GM12801 (cell line): ENCODE measurements at regions not wholly inside any gene's neighbourhood (a gene's known extent, or its start where the extent isn't known, plus 50 kb on each side); places are given as distances from the start of the nearest gene placed in this dataset.

Experiments
- CTCF ChIP-seq: IDR thresholded peaks from one replicate; pipeline ENCODE4 v1.5.1; 2011; ENCODE audit warnings: control low read depth; ENCODE audit not compliant: insufficient read length; ENCODE audit errors: extremely low read depth

- no peak for TF ChIP-seq CTCF
These were observed 320.9 kb upstream of the CCDC179 start for GRCh38 chr11:23181022-23181807.

GRCh38 chr11:23192256-23192655, 332.0 kb upstream of the CCDC179 start:
- no peak for TF ChIP-seq CTCF

GRCh38 chr11:23201936-23202522, 341.8 kb upstream of the CCDC179 start:
- TF ChIP-seq CTCF = no peak

- no peak for TF ChIP-seq CTCF
These were observed 342.3 kb upstream of the CCDC179 start for GRCh38 chr11:23202611-23203010.

- TF ChIP-seq CTCF = no peak
These were observed 345.0 kb upstream of the CCDC179 start for GRCh38 chr11:23205156-23205871.

- no peak for TF ChIP-seq CTCF
These were observed 346.6 kb upstream of the CCDC179 start for GRCh38 chr11:23206741-23207336.

GRCh38 chr11:23211221-23211620, 350.9 kb upstream of the CCDC179 start:
- no peak for TF ChIP-seq CTCF
